HCEC 1CT (cell line): ENCODE measurements at regions not wholly inside any gene's neighbourhood (a gene's known extent, or its start where the extent isn't known, plus 50 kb on each side); places are given as distances from the start of the nearest gene placed in this dataset.

ENCODE experiments used
- DNase-seq: peaks from one replicate; pipeline ENCODE4 v3.0.0-alpha.2; 2017

DNA sequence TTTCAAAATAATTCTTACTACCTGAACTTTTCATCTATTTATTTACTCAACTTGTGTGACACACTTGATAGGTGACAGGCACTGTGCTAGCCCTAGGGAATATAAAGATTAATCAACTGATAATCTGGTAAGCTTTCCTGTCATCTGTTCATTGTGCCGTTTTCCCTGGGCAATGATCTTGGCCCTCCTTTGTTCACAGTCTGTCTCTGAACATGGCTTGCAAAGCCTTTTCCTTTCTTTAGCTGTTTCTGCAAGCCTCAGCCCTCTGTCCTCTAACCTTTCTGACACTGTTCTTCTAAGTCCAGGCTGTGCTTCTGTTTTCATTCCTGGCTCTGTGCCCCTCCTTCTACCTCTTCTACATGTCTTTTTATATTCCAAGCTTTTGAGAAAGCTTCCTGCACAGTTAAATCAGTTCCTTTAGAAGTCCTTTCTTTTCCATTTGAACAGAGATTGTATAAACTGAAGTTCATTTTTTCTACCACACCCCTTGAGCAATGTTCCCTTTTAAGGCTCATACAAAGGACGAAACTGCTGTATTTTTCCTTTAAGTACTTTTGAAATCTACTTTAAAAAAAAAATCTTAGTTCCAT is 803.0 kb upstream of the ZNF608 start:
- peak; percentile 50 for DNase-seq

DNA sequence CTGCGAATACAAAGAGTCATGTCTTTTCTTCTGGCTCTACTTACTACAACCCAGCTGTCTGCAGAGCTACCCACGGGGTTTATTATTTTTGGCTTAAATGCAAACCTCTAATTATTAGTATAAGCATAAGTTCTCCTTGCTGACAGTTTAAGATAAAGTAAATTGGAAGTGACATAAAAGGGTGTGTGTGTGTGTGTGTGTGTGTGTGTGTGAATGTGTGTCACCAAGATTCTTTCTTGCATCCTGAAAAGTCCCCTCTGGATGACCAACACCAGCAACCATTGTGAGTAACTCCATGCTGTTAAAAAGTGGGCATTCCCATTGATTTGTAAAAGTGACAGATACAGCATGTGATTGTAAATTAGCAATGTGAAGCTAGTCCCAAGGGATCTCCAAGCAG is 803.8 kb upstream of the ZNF608 start:
- DNase-seq = peak; percentile 70

- peak; percentile 69 for DNase-seq
These were observed 804.8 kb upstream of the ZNF608 start for GRCh38 chr5:125551246-125551645.

DNA sequence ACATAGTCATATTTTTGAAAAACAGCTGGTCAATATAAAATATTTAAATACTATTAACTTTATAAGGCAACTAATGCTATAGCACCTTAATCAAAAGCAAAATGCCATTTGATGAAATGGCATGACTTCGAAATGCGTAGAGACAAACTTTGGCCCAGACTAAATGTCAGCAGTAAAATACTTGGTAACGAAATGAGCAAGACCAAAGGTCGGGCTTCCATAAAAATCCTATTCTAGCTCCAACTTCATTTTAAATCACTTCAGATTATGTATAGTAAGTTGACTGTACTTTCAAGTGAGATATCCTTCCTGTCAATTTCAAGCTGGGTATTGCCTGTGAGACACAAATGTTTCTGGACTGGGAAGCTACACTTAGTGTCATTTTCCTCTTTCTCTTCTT is 805.4 kb upstream of the ZNF608 start:
- no peak for DNase-seq

DNA sequence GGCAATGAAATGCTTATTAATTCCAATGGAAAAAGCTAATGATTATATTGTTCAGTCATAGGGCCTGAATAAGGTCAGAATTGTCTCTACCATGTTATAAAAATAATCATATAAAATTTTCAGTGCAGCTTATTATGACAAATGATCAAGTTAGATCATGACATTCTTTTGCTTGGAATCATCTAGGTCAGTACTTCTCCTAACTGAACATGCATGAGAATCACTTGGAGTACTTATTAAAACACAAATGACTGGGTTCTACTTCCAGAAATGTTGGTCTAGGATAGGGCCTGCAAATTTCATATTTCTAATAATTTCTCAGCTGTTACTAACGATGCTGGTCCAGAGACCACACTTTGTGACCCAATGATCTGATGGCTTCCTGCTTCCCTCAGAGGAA is 806.0 kb upstream of the ZNF608 start:
- DNase-seq = peak; percentile 62

- no peak for DNase-seq
These were observed 807.9 kb upstream of the ZNF608 start for GRCh38 chr5:125554355-125554754.

DNA sequence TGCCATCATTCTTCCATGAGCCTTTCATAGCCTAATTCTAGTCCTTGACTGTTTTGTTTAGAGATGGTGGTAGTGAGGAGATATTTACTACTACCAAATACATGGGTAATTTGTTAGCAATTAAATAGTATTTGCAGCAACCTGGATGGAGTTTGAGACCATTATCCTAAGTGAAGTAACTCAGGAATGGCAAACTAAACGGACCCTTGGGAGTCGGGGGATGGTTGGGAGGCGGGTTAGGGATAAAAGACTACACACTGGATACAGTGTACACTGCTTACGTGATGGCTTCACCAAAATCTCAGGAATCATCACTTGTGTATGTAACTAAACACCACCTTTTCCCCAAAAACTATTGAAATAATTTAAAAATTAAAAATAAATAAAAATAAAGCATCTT is 809.2 kb upstream of the ZNF608 start:
- DNase-seq = no peak

DNA sequence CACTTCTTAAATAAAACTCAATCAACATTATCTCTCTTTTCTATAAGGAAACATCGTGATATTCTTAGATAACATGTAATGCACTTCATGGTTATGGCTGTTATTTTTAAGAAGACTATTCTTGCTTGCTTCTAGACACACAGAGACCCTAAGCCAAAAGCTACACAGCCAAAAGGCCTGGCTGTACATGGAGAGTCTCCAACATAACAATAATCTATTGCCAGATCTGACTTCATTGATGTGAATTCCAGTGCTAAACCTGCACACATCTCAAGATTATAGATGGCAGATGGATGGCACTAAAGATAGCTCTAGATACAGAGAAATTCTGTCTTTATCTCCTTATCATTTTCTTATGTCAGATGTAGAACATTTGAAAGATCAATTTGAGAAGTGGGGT is 811.6 kb upstream of the ZNF608 start:
- no peak for DNase-seq

DNA sequence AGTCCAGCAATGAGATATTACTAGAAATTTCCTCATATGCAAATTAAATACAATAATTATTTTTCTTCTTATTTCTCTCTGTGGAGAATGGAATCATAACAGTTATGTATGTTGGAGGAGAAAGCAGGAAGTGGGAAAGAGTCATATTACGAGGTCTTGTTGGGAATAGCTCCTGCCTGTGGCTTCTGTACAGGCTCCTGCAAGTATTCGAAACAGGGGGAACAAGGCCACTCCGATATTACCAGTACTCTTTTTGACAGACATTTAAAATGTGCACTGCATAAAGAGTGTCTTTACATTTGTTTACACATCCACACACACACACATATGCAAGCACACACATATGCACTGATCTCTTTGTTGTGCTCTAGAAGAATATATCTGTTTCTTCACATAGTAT is 812.0 kb upstream of the ZNF608 start:
- no peak for DNase-seq

GRCh38 chr5:125559296-125559695 is 812.9 kb upstream of the ZNF608 start:
- DNase-seq = peak; percentile 89

GRCh38 chr5:125560476-125561225 is 814.2 kb upstream of the ZNF608 start:
- no peak for DNase-seq

DNA sequence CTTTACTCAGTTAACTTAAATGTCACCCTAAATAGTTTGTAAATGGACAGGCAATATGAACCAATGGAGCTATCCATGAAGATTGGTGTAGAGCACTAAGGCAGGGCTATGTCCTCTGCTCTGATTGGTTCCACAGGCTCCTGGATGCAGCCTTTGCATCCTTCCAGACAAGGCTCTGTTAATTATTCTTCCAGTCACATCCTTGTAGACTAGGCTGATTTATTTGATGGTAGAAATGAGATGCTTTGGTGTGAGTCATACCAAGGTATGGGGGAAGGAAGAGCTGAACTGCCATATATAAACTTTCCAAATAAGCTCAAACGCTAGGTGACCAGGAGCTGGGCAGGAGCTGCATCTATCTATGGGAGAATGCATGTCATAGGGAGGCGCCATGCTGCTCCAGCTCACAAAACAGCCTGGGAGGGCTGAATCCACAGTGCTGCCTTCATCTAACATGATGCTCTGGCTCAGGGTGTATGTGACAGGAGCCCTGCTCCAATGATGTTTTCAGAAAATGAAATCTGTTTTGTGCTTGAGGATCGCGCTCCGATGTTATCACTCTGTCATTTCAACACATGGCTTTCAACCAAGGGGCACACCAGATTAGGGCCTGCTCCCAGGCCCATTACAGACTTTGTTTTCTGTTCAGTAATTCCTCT is 818.0 kb upstream of the ZNF608 start:
- no peak for DNase-seq

DNA sequence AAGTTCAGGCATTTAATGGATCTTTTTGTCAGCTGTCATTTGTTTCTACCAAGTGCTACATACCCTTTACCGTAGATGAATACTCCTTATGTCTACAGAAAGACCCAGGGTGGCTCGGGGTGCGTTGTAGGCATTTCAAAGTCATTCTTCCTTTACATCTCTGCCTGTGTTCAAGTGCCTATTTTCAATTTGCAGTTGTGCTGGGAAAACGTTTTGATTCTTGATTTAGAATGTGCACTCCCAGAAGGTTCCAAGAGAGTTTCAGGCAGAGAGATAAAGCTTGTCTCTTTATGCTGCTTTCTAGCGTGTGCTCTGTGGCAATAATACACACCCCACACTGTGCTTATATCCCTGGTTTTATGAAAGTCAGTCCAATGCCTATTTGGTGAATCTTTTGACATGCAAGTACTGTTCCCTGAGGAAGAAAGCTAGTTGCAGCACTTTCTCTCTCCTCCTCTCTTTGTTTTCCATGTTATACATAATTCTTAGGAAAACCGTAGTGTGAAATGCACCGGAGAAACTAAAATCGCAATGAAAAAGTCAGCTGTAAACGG is 828.1 kb upstream of the ZNF608 start:
- no peak for DNase-seq

GRCh38 chr5:125575171-125575890 is 828.9 kb upstream of the ZNF608 start:
- DNase-seq = no peak

- no peak for DNase-seq
These were observed 829.6 kb upstream of the ZNF608 start for GRCh38 chr5:125575891-125576505.

DNA sequence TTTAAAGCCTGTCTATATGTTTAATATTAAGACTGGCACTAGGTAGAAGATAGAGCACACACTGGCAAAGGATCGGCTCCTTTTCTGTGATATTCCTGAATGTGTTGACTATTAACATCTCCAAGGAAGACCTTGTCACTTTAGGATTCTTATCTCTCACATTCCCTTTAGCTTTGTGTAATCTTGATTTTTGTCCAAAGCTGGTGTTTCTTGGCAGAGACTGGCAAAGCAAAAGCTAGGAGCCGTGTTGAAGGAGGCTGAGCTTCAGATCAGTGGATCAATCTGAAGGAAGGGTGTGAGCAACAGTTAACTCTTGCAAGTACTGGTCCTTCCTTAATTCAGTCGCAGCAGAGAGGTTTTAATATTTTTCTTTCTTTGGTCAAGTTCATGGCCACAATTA is 830.4 kb upstream of the ZNF608 start:
- no peak for DNase-seq

GRCh38 chr5:125578551-125578950 is 832.1 kb upstream of the ZNF608 start:
- DNase-seq = no peak

DNA sequence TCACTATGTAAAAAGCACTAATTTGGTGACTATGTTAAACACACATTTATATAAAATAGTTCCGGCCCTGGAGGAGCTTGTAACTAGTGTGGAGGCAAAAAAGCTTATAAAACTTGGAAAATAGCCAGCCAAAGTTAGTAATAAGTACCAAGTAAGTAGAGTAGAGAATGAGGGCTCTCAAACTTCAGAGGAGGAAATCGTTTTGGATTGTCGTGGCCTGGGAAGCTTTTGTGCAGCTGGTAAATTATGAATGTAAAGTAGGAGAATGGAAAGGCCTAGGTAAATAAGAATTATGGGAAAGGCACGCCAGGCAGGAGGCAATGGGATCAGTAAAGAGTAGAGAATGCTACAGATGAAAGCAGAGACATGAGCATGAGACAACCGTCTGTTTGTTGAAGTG is 832.7 kb upstream of the ZNF608 start:
- no peak for DNase-seq

GRCh38 chr5:125581311-125581710 is 834.9 kb upstream of the ZNF608 start:
- DNase-seq = no peak

- peak; percentile 38 for DNase-seq
These were observed 835.9 kb upstream of the ZNF608 start for GRCh38 chr5:125582352-125582751.

DNA sequence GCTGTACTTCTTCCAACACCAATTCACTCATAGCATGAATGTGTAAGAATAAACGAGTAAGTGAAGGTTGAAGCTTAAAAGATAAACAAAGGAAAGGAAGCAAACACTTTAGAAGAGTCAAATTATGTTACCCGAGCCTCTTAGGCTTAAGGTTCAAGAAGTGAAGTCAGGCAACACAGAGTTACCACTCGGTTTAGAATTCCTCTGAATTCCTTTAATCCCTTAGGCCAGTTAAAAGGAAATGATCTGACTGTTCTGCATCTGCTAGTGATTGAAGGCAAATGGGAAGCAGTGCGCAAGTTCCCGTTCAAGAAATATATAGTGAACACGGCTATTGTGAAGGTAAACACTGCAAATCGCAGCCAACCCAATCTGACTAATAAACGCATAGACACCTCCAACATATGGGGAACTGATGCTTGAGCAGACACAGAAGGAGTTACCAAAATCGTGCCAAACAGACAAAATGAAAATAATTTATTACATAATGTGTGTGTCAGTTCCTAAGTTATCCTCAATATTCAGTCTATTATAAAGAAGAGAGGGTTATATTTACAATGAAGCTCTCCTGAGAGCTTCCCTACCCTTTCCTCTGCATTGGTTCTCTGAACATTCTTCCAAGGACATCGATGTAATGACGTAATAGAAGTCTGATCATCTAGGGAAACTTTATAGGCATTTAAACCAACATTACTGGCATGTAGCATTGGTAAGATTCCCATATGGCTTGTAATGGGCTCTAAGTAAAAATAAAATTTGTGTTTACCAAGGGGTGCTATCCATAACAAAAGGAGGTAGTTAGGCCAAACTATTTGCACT is 837.1 kb upstream of the ZNF608 start:
- DNase-seq = no peak

- DNase-seq = no peak
These were observed 837.7 kb upstream of the ZNF608 start for GRCh38 chr5:125584140-125584520.
